Nephron progenitor cell (in vitro differentiated cells): ENCODE measurements at regions not wholly inside any gene's neighbourhood (a gene's known extent, or its start where the extent isn't known, plus 50 kb on each side); places are given as distances from the start of the nearest gene placed in this dataset.
"Not testable (repeated sequence)": the region's sequence is repeated elsewhere in the genome, so short reads cannot be mapped to it uniquely, and the experiment has no call there.

ENCODE experiments used
- DNase-seq: peaks from one replicate; pipeline ENCODE4 v3.0.0; 2021
- H3K27ac Mint-ChIP-seq: 2 replicates; pipeline ENCODE4 v1.8.0; 2021; ENCODE audit warnings: mild to moderate bottlenecking, moderate library complexity, mixed read lengths
- H3K27me3 Mint-ChIP-seq: 2 replicates; pipeline ENCODE4 v1.8.0; 2021; ENCODE audit warnings: mild to moderate bottlenecking, low read depth, mixed read lengths; ENCODE audit not compliant: poor library complexity
- H3K36me3 Mint-ChIP-seq: 2 replicates; pipeline ENCODE4 v1.8.0; 2021; ENCODE audit warnings: low read depth, mixed read lengths
- H3K4me1 Mint-ChIP-seq: 2 replicates; pipeline ENCODE4 v1.8.0; 2021; ENCODE audit warnings: mixed read lengths
- H3K4me3 Mint-ChIP-seq: 2 replicates; pipeline ENCODE4 v1.8.0; 2021; ENCODE audit warnings: mild to moderate bottlenecking, moderate library complexity, mixed read lengths
- H3K9me3 Mint-ChIP-seq: 2 replicates; pipeline ENCODE4 v1.8.0; 2021; ENCODE audit warnings: mild to moderate bottlenecking, moderate library complexity, mixed read lengths
- CTCF ChIP-seq: fragments of 200-600 bp; sonication (generic); IDR thresholded peaks from 2 replicates; pipeline ENCODE4 v1.5.0; 2021; ENCODE audit warnings: antibody characterized with exemption

DNA sequence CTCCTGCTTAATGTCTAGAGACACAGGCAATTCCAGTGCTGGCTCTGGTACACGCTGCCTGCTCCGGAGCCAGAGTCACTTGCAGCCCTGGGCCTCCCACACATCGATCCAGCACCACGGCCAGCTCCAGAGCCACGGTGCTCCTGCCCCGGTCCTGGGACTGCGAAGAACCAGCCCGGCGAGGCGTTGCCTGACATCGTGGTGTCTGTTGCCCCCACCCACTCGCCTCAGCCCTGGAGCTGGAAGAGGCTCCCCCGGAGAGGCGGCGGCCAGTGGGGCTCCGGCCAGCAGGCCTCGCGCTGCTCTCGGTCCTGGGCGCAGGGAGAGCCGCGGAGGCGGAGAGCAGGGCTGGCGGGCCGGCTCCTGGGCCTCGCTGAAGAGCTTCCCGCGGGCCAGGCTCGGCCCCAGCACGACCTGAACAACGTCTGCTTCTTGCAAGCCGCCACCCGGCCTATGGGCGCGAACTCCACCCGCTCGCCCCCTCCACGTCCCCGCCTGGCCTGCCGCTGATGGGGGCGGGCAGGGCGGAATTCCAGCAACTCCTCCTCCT lies 364.8 kb downstream of the CEP170 start:
- no peak for TF ChIP-seq CTCF
- H3K4me3 Mint-ChIP-seq: peak overlapping the region; percentile 38
- no peaks in the 10 kb centered on the region for H3K36me3 Mint-ChIP-seq
- peak; percentile 83 for DNase-seq
- H3K27me3 Mint-ChIP-seq: peaks cover 30% of the 10 kb centered on the region
- H3K27ac Mint-ChIP-seq: no peak overlapping the region
- no peaks in the 10 kb centered on the region for H3K4me1 Mint-ChIP-seq
- no peaks in the 10 kb centered on the region for H3K9me3 Mint-ChIP-seq

GRCh38 chr1:242886137-242886536 lies 361.6 kb upstream of the PLD5 start:
- H3K4me3 Mint-ChIP-seq: no peak overlapping the region
- H3K4me1 Mint-ChIP-seq: no peaks in the 10 kb centered on the region
- DNase-seq: no peak
- TF ChIP-seq CTCF: no peak
- peaks cover 18% of the 10 kb centered on the region for H3K27me3 Mint-ChIP-seq
- H3K36me3 Mint-ChIP-seq: no peaks in the 10 kb centered on the region
- H3K9me3 Mint-ChIP-seq: no peaks in the 10 kb centered on the region
- no peak overlapping the region for H3K27ac Mint-ChIP-seq

DNA sequence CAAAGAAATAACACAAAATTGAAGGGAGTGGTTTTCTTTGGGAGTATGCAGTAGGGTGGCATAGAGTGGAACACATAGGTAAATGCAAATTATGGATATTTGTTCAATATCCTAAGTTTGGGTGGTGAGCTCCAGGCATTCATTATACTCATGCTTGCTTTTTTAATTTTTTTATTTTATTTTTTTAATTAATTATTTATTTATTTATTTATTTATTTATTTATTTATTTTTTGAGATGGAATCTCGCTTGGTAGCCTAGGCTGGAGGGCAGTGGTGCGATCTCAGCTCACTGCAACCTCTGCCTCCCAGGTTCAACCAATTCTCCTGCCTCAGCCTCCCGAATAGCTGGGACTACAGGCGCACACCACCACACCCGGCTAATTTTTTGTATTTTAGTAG lies 355.5 kb upstream of the PLD5 start:
- H3K36me3 Mint-ChIP-seq, DNase-seq, H3K4me3 Mint-ChIP-seq, H3K9me3 Mint-ChIP-seq, H3K27ac Mint-ChIP-seq, H3K4me1 Mint-ChIP-seq: not testable (repeated sequence)
- peaks cover 22% of the 10 kb centered on the region for H3K27me3 Mint-ChIP-seq

DNA sequence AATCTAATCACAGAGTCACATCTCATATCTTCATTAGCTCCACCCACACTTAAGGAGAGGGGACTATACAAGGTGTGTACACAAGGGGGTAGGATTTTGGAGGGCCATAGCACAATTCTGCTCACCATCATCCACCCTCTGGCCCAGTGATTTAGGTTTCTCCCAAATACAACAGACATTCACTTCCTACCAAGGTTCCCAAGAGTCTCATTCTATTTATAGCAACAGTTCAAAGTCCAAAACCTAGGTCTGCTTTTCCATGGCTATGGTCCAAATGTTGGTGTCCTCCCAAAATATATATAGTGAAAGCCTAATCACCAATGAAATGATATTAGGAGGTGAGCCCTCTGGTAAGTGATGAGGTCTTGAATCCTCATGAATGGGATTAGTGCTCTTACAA lies 353.2 kb upstream of the PLD5 start:
- no peak overlapping the region for H3K27ac Mint-ChIP-seq
- TF ChIP-seq CTCF: no peak
- no peaks in the 10 kb centered on the region for H3K9me3 Mint-ChIP-seq
- H3K4me3 Mint-ChIP-seq: no peak overlapping the region
- DNase-seq: no peak
- no peaks in the 10 kb centered on the region for H3K4me1 Mint-ChIP-seq
- H3K36me3 Mint-ChIP-seq: no peaks in the 10 kb centered on the region
- H3K27me3 Mint-ChIP-seq: peaks cover 22% of the 10 kb centered on the region

DNA sequence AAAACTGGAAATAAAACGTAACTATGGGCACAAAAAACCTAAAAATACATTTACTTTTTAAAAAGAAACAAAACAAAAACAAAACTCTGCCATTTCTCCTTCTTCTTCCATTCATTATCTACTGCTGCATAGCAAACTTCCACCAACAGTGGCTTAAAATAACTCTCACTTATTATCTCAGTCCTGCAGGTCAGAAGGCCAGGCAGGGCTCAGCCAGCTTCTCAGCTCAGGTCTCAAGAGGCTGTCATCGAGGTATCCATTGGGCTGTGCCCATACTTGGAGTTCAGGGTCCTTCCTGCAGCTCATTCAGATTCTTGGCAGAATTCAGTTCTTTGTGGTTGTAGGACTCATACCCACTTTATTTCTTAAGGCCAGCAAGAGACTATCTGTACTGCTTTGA lies 352.7 kb upstream of the PLD5 start:
- Mint-ChIP-seq H3K9me3 (no peaks in the 10 kb centered on the region), H3K36me3 (no peaks in the 10 kb centered on the region), H3K27ac (no peak overlapping the region), H3K27me3 (peaks cover 22% of the 10 kb centered on the region), H3K4me3 (no peak overlapping the region), H3K4me1 (no peaks in the 10 kb centered on the region)
- no peak for TF ChIP-seq CTCF
- DNase-seq: no peak

GRCh38 chr1:242876030-242876429 lies 351.5 kb upstream of the PLD5 start:
- peaks cover 14% of the 10 kb centered on the region for H3K27me3 Mint-ChIP-seq
- DNase-seq: no peak
- no peak for TF ChIP-seq CTCF

More at GRCh38 chr1:242876030-242876429, 351.5 kb upstream of the PLD5 start:
- H3K4me3 Mint-ChIP-seq: no peak overlapping the region
- H3K9me3 Mint-ChIP-seq: no peaks in the 10 kb centered on the region
- H3K36me3 Mint-ChIP-seq: no peaks in the 10 kb centered on the region
- no peak overlapping the region for H3K27ac Mint-ChIP-seq
- no peaks in the 10 kb centered on the region for H3K4me1 Mint-ChIP-seq
